ENCODE measurements at regions not wholly inside any gene's neighbourhood (a gene's known extent, or its start where the extent isn't known, plus 50 kb on each side); places are given as distances from the start of the nearest gene placed in this dataset.

GRCh38 chr13:65508745-65509144 is 1721.4 kb downstream of the PCDH9 start:
- no peak overlapping the region for H3K4me3 Mint-ChIP-seq (ENCODE audit: low read depth)
- no peaks in the 10 kb centered on the region for H3K27me3 Mint-ChIP-seq
- H3K36me3 Mint-ChIP-seq (ENCODE audit: insufficient read depth), result no peaks in the 10 kb centered on the region
- peaks cover 4% of the 10 kb centered on the region for H3K9me3 Mint-ChIP-seq (ENCODE audit: low read depth)
- H3K4me1 Mint-ChIP-seq (ENCODE audit: low read depth), result peaks cover 7% of the 10 kb centered on the region
- H3K27ac Mint-ChIP-seq, result no peak overlapping the region
- DNase-seq (ENCODE audit: low spot score, unreplicated experiment), result no peak
- TF ChIP-seq, protein P1, sequence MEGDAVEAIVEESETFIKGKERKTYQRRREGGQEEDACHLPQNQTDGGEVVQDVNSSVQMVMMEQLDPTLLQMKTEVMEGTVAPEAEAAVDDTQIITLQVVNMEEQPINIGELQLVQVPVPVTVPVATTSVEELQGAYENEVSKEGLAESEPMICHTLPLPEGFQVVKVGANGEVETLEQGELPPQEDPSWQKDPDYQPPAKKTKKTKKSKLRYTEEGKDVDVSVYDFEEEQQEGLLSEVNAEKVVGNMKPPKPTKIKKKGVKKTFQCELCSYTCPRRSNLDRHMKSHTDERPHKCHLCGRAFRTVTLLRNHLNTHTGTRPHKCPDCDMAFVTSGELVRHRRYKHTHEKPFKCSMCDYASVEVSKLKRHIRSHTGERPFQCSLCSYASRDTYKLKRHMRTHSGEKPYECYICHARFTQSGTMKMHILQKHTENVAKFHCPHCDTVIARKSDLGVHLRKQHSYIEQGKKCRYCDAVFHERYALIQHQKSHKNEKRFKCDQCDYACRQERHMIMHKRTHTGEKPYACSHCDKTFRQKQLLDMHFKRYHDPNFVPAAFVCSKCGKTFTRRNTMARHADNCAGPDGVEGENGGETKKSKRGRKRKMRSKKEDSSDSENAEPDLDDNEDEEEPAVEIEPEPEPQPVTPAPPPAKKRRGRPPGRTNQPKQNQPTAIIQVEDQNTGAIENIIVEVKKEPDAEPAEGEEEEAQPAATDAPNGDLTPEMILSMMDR (IDR thresholded peaks at IDR 0.05; ENCODE audit: unreplicated experiment), result no peak

GRCh38 chr13:65508338-65508737 is 1721.8 kb downstream of the PCDH9 start:
- TF ChIP-seq, protein P1 (IDR thresholded peaks at IDR 0.05; ENCODE audit: unreplicated experiment), result no peak
- peaks cover 3% of the 10 kb centered on the region for H3K9me3 Mint-ChIP-seq (ENCODE audit: low read depth)
- no peak overlapping the region for H3K4me3 Mint-ChIP-seq (ENCODE audit: low read depth)
- no peak for DNase-seq (ENCODE audit: low spot score, unreplicated experiment)
- H3K27me3 Mint-ChIP-seq, result no peaks in the 10 kb centered on the region
- H3K36me3 Mint-ChIP-seq (ENCODE audit: insufficient read depth), result no peaks in the 10 kb centered on the region
- no peak overlapping the region for H3K27ac Mint-ChIP-seq
- peaks cover 7% of the 10 kb centered on the region for H3K4me1 Mint-ChIP-seq (ENCODE audit: low read depth)

- DNase-seq (ENCODE audit: low spot score, unreplicated experiment), result no peak
- no peaks in the 10 kb centered on the region for H3K36me3 Mint-ChIP-seq (ENCODE audit: insufficient read depth)
- H3K27me3 Mint-ChIP-seq, result no peaks in the 10 kb centered on the region
- H3K4me3 Mint-ChIP-seq (ENCODE audit: low read depth), result no peak overlapping the region
- no peak overlapping the region for H3K27ac Mint-ChIP-seq
- TF ChIP-seq, protein P1 (IDR thresholded peaks at IDR 0.05; ENCODE audit: unreplicated experiment), result no peak
- peaks cover 7% of the 10 kb centered on the region for H3K4me1 Mint-ChIP-seq (ENCODE audit: low read depth)
- H3K9me3 Mint-ChIP-seq (ENCODE audit: low read depth), result peaks cover 3% of the 10 kb centered on the region
Measured at GRCh38 chr13:65505941-65506340, 1724.2 kb downstream of the PCDH9 start.

GRCh38 chr13:65504213-65504612 is 1725.9 kb downstream of the PCDH9 start:
- TF ChIP-seq, protein P1 (IDR thresholded peaks at IDR 0.05; ENCODE audit: unreplicated experiment), result no peak
- no peak overlapping the region for H3K27ac Mint-ChIP-seq
- H3K4me1 Mint-ChIP-seq (ENCODE audit: low read depth), result peaks cover 7% of the 10 kb centered on the region
- no peaks in the 10 kb centered on the region for H3K27me3 Mint-ChIP-seq
- H3K36me3 Mint-ChIP-seq (ENCODE audit: insufficient read depth), result no peaks in the 10 kb centered on the region
- no peak overlapping the region for H3K4me3 Mint-ChIP-seq (ENCODE audit: low read depth)
- no peak for DNase-seq (ENCODE audit: low spot score, unreplicated experiment)
- H3K9me3 Mint-ChIP-seq (ENCODE audit: low read depth), result peaks cover 3% of the 10 kb centered on the region

DNA sequence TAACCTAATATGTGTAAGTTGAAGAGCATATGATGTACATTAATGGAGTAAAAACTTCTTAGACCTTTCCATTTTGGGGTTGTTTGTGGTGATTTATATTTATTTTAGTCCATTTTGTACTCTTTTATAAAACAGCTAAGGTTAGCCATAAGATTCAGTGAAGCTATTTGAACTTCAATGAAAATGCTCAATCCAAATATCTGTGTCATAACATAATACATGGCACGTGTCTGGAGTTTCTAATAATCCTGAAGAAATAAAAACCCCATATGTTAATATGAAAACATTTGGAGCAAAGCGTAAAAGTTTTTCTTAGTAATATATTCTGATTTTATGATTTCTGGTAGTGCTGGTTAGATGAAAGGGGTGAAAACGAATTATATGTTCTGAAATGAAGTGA is 1729.7 kb downstream of the PCDH9 start:
- no peak for DNase-seq (ENCODE audit: low spot score, unreplicated experiment)
- no peaks in the 10 kb centered on the region for H3K4me1 Mint-ChIP-seq (ENCODE audit: low read depth)

More for the DNA sequence above, 1729.7 kb downstream of the PCDH9 start:
- TF ChIP-seq, protein P1 (IDR thresholded peaks at IDR 0.05; ENCODE audit: unreplicated experiment), result no peak
- H3K27ac Mint-ChIP-seq, result no peak overlapping the region
- no peaks in the 10 kb centered on the region for H3K36me3 Mint-ChIP-seq (ENCODE audit: insufficient read depth)
- no peaks in the 10 kb centered on the region for H3K27me3 Mint-ChIP-seq
- H3K4me3 Mint-ChIP-seq (ENCODE audit: low read depth), result no peak overlapping the region
- peaks cover 3% of the 10 kb centered on the region for H3K9me3 Mint-ChIP-seq (ENCODE audit: low read depth)
